Stimulated activated naive CD4-positive, alpha-beta T cell (primary cell): ENCODE measurements at regions not wholly inside any gene's neighbourhood (a gene's known extent, or its start where the extent isn't known, plus 50 kb on each side); places are given as distances from the start of the nearest gene placed in this dataset.
"Not testable (repeated sequence)": the region's sequence is repeated elsewhere in the genome, so short reads cannot be mapped to it uniquely, and the experiment has no call there.

ENCODE experiments used
- DNase-seq, 6 experiments: peaks; one replicate each; lab custom pipeline; 2025; lab: John Stamatoyannopoulos, UW

- DNase-seq, result no peak
Observed at GRCh38 chr2:172287190-172287589, 140.2 kb upstream of the ITGA6 start.

- no peak for DNase-seq
Observed at GRCh38 chr2:172287605-172288315, 139.6 kb upstream of the ITGA6 start.

- peak in 5 of 6 experiments; percentile 3 to 66 (median 24) for DNase-seq
Observed at GRCh38 chr2:172288603-172289002, 138.8 kb upstream of the ITGA6 start.

GRCh38 chr2:172293952-172294351, 133.4 kb upstream of the ITGA6 start:
- no peak for DNase-seq

- DNase-seq, result no peak
Observed at GRCh38 chr2:172294983-172295382, 132.4 kb upstream of the ITGA6 start.

GRCh38 chr2:172295677-172296076, 131.7 kb upstream of the ITGA6 start:
- no peak for DNase-seq

GRCh38 chr2:172296267-172297046, 130.9 kb upstream of the ITGA6 start:
- DNase-seq, result no peak

- DNase-seq, result no peak
Observed at GRCh38 chr2:172297531-172297930, 129.9 kb upstream of the ITGA6 start.

- no peak for DNase-seq
Observed at GRCh38 chr2:172297950-172298349, 129.4 kb upstream of the ITGA6 start.

- DNase-seq, result no peak
Observed at GRCh38 chr2:172299741-172300140, 127.6 kb upstream of the ITGA6 start.

GRCh38 chr2:172300851-172301250, 126.5 kb upstream of the ITGA6 start:
- no peak for DNase-seq

- DNase-seq, result no peak
Observed at GRCh38 chr2:172305066-172305465, 122.3 kb upstream of the ITGA6 start.

GRCh38 chr2:172307800-172308199, 119.6 kb upstream of the ITGA6 start:
- DNase-seq, result no peak

- DNase-seq, result no peak
Observed at GRCh38 chr2:172308253-172308935, 119.0 kb upstream of the ITGA6 start.

- DNase-seq, result no peak
Observed at GRCh38 chr2:172311921-172312345, 115.5 kb upstream of the ITGA6 start.

- DNase-seq, result no peak
Observed at GRCh38 chr2:172313715-172314341, 113.6 kb upstream of the ITGA6 start.

GRCh38 chr2:172315070-172315469, 112.3 kb upstream of the ITGA6 start:
- not testable (repeated sequence) for DNase-seq

- DNase-seq, result no peak
Observed at GRCh38 chr2:172322049-172322448, 105.3 kb upstream of the ITGA6 start.

GRCh38 chr2:172323256-172323655, 104.1 kb upstream of the ITGA6 start:
- no peak for DNase-seq

GRCh38 chr2:172323861-172324597, 103.4 kb upstream of the ITGA6 start:
- no peak for DNase-seq

- DNase-seq, result no peak
Observed at GRCh38 chr2:172326211-172326509, 101.2 kb upstream of the ITGA6 start.
